ENCODE measurements at regions not wholly inside any gene's neighbourhood (a gene's known extent, or its start where the extent isn't known, plus 50 kb on each side); places are given as distances from the start of the nearest gene placed in this dataset.

GRCh38 chr18:57961411-57961810, 82.6 kb upstream of the NEDD4L start:
- Histone ChIP-seq H3K4me2 (ENCODE audit: insufficient read depth, insufficient read length, low read length) (no peak overlapping the region), H3K27ac (ENCODE audit: insufficient read length, low read depth, low read length) (no peak overlapping the region), H2BK12ac (ENCODE audit: insufficient read length, low read depth, low read length) (no peak overlapping the region), H2AFZ (ENCODE audit: low read length) (no peak overlapping the region), H3K4ac (ENCODE audit: low read depth, low read length) (no peak overlapping the region), H4K8ac (replicated peaks; ENCODE audit: insufficient read length, low read depth, low read length) (no peak overlapping the region), H3K23me2 (ENCODE audit: insufficient read length, low read depth, low read length, poor library complexity, severe bottlenecking) (no peaks in the 10 kb centered on the region), H4K91ac (ENCODE audit: insufficient read length, low read depth, low read length) (no peak overlapping the region), H3K79me1 (ENCODE audit: insufficient read depth, low read depth, low read length, poor library complexity, severe bottlenecking) (no peaks in the 10 kb centered on the region), H3K18ac (ENCODE audit: insufficient read length, low read depth, low read length) (no peak overlapping the region), H2BK15ac (ENCODE audit: low read depth, low read length) (no peak overlapping the region), H3K79me2 (ENCODE audit: insufficient read depth, low read length) (no peaks in the 10 kb centered on the region), H3K9ac (ENCODE audit: extremely low read depth, insufficient read length, low read length) (no peak overlapping the region), H3K23ac (ENCODE audit: insufficient read length, low read depth, low read length) (no peak overlapping the region), H3K9me3 (ENCODE audit: control insufficient read depth, low read depth, low read length) (no peaks in the 10 kb centered on the region), H4K20me1 (ENCODE audit: control insufficient read depth, insufficient read depth, insufficient read length) (no peaks in the 10 kb centered on the region), H4K5ac (ENCODE audit: insufficient read length, low read depth, low read length) (no peak overlapping the region), H3K4me1 (ENCODE audit: insufficient read depth, low read length) (no peaks in the 10 kb centered on the region; the same call in 1 of the 2 replicates), H3K14ac (ENCODE audit: insufficient read depth, low read length) (no peak overlapping the region), H3K56ac (ENCODE audit: insufficient read length, low read depth, low read length) (no peak overlapping the region), H2AK5ac (ENCODE audit: insufficient read length, low read length) (no peak overlapping the region), H2BK5ac (ENCODE audit: insufficient read length, low read length) (no peak overlapping the region), H3T11ph (ENCODE audit: low read length) (no peak overlapping the region), H2BK20ac (ENCODE audit: low read depth, low read length, poor library complexity, severe bottlenecking) (no peak overlapping the region), H2BK120ac (ENCODE audit: low read depth, low read length, poor library complexity, severe bottlenecking) (no peak overlapping the region), H3K27me3 (ENCODE audit: insufficient read depth, low read length) (no peaks in the 10 kb centered on the region)
- peaks cover 3% of the 10 kb centered on the region; the same call in 1 of the 2 replicates for H3K27me3 Mint-ChIP-seq (ENCODE audit: low read depth)
- TF ChIP-seq, protein P1, sequence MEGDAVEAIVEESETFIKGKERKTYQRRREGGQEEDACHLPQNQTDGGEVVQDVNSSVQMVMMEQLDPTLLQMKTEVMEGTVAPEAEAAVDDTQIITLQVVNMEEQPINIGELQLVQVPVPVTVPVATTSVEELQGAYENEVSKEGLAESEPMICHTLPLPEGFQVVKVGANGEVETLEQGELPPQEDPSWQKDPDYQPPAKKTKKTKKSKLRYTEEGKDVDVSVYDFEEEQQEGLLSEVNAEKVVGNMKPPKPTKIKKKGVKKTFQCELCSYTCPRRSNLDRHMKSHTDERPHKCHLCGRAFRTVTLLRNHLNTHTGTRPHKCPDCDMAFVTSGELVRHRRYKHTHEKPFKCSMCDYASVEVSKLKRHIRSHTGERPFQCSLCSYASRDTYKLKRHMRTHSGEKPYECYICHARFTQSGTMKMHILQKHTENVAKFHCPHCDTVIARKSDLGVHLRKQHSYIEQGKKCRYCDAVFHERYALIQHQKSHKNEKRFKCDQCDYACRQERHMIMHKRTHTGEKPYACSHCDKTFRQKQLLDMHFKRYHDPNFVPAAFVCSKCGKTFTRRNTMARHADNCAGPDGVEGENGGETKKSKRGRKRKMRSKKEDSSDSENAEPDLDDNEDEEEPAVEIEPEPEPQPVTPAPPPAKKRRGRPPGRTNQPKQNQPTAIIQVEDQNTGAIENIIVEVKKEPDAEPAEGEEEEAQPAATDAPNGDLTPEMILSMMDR (conservative IDR thresholded peaks at IDR 0.05), result no peak
- no peak for DNase-seq
- no peaks in the 10 kb centered on the region for H3K36me3 Mint-ChIP-seq (ENCODE audit: insufficient read depth in 1 of 3, low read depth in 3 of 3)
- H3K9me3 Mint-ChIP-seq, result no peaks in the 10 kb centered on the region
- peaks cover 4 to 9% of the 10 kb centered on the region in 2 experiments for H3K4me1 Mint-ChIP-seq
- H3K4me3 Mint-ChIP-seq, result no peak overlapping the region
- H3K27ac Mint-ChIP-seq, result no peak overlapping the region

All from H9 (cell line).